HepG2 (cell line): ENCODE measurements at regions not wholly inside any gene's neighbourhood (a gene's known extent, or its start where the extent isn't known, plus 50 kb on each side); places are given as distances from the start of the nearest gene placed in this dataset.

ENCODE experiments used
- ARNT ChIP-seq: fragments of 450-650 bp; IDR thresholded peaks from 2 replicates; pipeline ENCODE4 v1.6.1; 2017
- CTCF ChIP-seq: sonication (generic); formaldehyde crosslinking; IDR thresholded peaks from 2 replicates; pipeline ENCODE4 v1.5.0; 2020; ENCODE audit warnings: mild to moderate bottlenecking, missing genetic modification reagents, moderate library complexity
- DPF2 ChIP-seq: sonication (generic); formaldehyde crosslinking; IDR thresholded peaks from 2 replicates; pipeline ENCODE4 v1.4.0; 2020; ENCODE audit warnings: mild to moderate bottlenecking, low read depth, missing genetic modification reagents, borderline replicate concordance
- EED ChIP-seq: sonication (generic); formaldehyde crosslinking; IDR thresholded peaks from 2 replicates; pipeline ENCODE4 v1.5.0; 2020; ENCODE audit warnings: mild to moderate bottlenecking, missing genetic modification reagents
- FOXM1 ChIP-seq: sonication (generic); formaldehyde crosslinking; IDR thresholded peaks from 2 replicates; pipeline ENCODE4 v1.5.0; 2020; ENCODE audit warnings: missing genetic modification reagents
- JUN ChIP-seq: sonication (generic); formaldehyde crosslinking; IDR thresholded peaks from 2 replicates; pipeline ENCODE4 v1.4.0; 2020; ENCODE audit warnings: mild to moderate bottlenecking, missing genetic modification reagents
- NFRKB ChIP-seq: fragments of 450-650 bp; IDR thresholded peaks from 2 replicates; pipeline ENCODE4 v1.6.1; 2017
- POLR2AphosphoS5 ChIP-seq: IDR thresholded peaks from 2 replicates; pipeline ENCODE4 v1.6.1; 2012; ENCODE audit warnings: low read depth, low read length
- RBM39 ChIP-seq: fragments of 200-400 bp; formaldehyde crosslinking; IDR thresholded peaks from one replicate; pipeline ENCODE4 v1.6.1; 2018; ENCODE audit warnings: antibody characterized with exemption, mild to moderate bottlenecking, low read depth, low read length; ENCODE audit not compliant: poor library complexity, severe bottlenecking
- SP2 ChIP-seq: sonication (generic); formaldehyde crosslinking; IDR thresholded peaks from 2 replicates; pipeline ENCODE4 v1.5.1; 2020; ENCODE audit warnings: mild to moderate bottlenecking, missing genetic modification reagents
- SRSF9 ChIP-seq: fragments of 200-400 bp; formaldehyde crosslinking; IDR thresholded peaks from 2 replicates; pipeline ENCODE4 v1.6.1; 2018; ENCODE audit warnings: borderline replicate concordance, mild to moderate bottlenecking, low read depth, low read length; ENCODE audit not compliant: insufficient read depth, poor library complexity, severe bottlenecking
- ZFX ChIP-seq: sonication (generic); formaldehyde crosslinking; IDR thresholded peaks from 2 replicates; pipeline ENCODE4 v1.4.0; 2020; ENCODE audit warnings: mild to moderate bottlenecking, low read depth, missing genetic modification reagents, moderate library complexity
- ZNF782 ChIP-seq: sonication (generic); formaldehyde crosslinking; IDR thresholded peaks from 2 replicates; pipeline ENCODE4 v1.4.0; 2020; ENCODE audit warnings: missing genetic modification reagents, mild to moderate bottlenecking, borderline replicate concordance
- ZSCAN30 ChIP-seq: sonication (generic); formaldehyde crosslinking; IDR thresholded peaks from 2 replicates; pipeline ENCODE4 v1.5.0; 2020; ENCODE audit warnings: mild to moderate bottlenecking, missing genetic modification reagents

GRCh38 chr2:48902521-48902920 lies 147.0 kb upstream of the LHCGR start:
- TF ChIP-seq DPF2 = no peak
- no peak for TF ChIP-seq ZFX (CRISPR knock-in tag)
- no peak for TF ChIP-seq RBM39
- TF ChIP-seq FOXM1 (CRISPR knock-in tag) = no peak
- TF ChIP-seq ARNT = no peak
- TF ChIP-seq CTCF (CRISPR knock-in tag) = no peak
- no peak for TF ChIP-seq SRSF9
- TF ChIP-seq ZNF782 = no peak
- no peak for TF ChIP-seq JUN
- no peak for TF ChIP-seq SP2
- TF ChIP-seq POLR2AphosphoS5 = no peak
- TF ChIP-seq EED = no peak
- no peak for TF ChIP-seq NFRKB
- TF ChIP-seq ZSCAN30 = no peak
